22Rv1 (cell line): ENCODE measurements at regions not wholly inside any gene's neighbourhood (a gene's known extent, or its start where the extent isn't known, plus 50 kb on each side); places are given as distances from the start of the nearest gene placed in this dataset.

Source experiments
- ZFX ChIP-seq: fragments of 450-650 bp; IDR thresholded peaks from 2 replicates; pipeline ENCODE4 v1.6.1; 2017; ENCODE audit warnings: antibody characterized with exemption, borderline replicate concordance
- TF ChIP-seq, protein P1 (sequence below): fragments of 450-650 bp; IDR thresholded peaks from 2 replicates; pipeline ENCODE4 v1.5.1; 2017; ENCODE audit warnings: mild to moderate bottlenecking

- TF ChIP-seq, protein P1, sequence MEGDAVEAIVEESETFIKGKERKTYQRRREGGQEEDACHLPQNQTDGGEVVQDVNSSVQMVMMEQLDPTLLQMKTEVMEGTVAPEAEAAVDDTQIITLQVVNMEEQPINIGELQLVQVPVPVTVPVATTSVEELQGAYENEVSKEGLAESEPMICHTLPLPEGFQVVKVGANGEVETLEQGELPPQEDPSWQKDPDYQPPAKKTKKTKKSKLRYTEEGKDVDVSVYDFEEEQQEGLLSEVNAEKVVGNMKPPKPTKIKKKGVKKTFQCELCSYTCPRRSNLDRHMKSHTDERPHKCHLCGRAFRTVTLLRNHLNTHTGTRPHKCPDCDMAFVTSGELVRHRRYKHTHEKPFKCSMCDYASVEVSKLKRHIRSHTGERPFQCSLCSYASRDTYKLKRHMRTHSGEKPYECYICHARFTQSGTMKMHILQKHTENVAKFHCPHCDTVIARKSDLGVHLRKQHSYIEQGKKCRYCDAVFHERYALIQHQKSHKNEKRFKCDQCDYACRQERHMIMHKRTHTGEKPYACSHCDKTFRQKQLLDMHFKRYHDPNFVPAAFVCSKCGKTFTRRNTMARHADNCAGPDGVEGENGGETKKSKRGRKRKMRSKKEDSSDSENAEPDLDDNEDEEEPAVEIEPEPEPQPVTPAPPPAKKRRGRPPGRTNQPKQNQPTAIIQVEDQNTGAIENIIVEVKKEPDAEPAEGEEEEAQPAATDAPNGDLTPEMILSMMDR = no peak
- TF ChIP-seq ZFX = no peak
Observed at GRCh38 chr1:37234941-37235418, 200.7 kb upstream of the GRIK3 start.
